GM18517 (cell line): ENCODE measurements at regions not wholly inside any gene's neighbourhood (a gene's known extent, or its start where the extent isn't known, plus 50 kb on each side); places are given as distances from the start of the nearest gene placed in this dataset.

Source experiments
- ATAC-seq: cut with Tn5 transposase; IDR thresholded peaks from one replicate; pipeline ENCODE4 v1.9.1; 2021; ENCODE audit warnings: mild to moderate bottlenecking, moderate library complexity; ENCODE audit not compliant: unreplicated experiment

DNA sequence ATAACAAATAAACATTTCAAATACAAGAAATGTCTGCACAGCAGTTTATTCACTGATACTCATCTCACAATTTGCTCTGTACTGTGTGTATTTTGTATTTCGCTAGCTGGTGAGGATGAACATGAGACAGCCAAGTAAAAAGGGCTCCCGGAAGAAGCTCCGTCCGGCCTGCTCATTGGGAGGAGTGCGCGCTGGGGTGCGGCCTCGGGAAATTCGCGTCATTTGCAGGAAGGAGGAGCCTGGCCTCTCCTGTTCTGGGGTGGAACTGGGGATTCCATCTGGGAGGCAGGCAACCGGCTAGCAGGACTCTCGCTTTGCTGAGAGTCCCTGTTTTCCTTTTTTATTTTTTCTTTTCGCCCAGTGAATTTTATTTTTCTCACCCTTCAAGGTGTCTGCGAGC, 368.4 kb upstream of the TMEM132C start:
- ATAC-seq: no peak

DNA sequence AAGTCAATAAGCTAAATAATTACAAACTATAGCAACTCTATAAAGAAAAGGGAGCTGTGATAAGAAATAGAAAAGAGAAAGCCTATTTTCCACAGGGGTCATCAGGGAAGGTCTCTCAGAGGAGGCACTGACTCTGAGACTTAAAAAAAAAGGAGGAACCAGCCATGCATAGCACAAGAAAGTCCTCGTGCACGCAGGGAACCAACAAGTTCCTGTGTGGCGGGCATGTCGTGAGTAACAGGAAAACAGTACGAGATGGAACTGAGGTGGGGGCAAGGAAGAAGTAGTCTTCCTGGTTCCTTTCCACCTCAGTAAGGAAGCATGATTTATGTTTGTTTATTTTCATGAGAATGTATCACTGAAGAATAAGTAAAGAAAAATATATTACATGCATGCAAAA, 367.0 kb upstream of the TMEM132C start:
- ATAC-seq: no peak

DNA sequence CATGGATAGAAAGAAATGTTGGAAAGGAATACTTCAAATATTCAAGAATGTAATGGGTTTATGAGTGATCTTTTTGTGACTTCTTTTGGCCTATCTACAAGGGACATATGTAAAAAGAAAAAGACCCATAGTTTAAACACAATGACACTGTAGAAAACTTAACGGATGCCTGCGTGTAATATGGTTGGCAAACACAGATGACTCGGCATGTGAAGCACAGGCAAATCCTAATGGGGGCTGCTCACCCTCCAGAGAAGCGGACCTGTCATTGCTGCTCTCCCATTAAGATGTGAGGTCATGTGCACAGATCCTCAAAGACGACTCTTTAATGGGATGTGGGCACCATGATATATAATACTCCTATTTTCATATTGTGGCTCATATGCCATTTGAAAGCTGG, 366.6 kb upstream of the TMEM132C start:
- no peak for ATAC-seq

DNA sequence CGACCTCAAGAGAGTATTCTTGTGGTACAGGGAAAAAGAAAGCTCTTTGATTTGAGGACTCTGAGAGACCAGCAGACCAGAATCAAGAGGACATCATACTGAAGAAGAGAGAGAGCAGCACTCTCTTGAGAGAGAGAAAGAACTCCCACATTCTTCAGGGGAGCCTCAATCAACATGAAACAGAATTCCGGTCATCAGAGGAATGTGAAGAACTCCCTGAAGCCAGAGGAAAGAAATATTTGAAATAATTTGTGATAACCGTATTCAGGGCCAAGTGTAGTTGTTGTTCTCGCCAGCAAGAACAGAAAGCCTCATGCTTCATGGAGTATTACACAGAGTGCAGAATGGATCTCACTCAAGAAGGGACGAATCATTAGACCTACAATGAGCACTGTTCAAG, 363.8 kb upstream of the TMEM132C start:
- no peak for ATAC-seq

DNA sequence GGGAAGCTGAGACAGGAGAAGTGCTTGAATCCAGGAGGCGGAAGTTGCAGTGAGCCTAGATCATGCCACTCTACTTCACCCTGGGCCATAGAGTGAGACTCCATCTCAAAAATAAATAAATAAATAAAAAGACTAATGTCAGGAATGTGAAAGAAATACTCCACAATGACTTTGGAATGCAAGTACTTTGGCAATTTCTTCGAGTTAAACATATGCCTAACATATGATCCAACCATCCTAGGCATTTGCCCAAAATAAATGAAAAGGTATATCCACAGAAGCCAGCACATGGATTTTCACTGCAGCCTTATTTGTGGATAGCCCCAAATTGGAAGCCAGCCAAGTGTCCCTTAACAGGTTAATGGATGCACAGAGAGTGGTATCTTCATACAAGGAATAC, 357.9 kb upstream of the TMEM132C start:
- ATAC-seq: no peak

DNA sequence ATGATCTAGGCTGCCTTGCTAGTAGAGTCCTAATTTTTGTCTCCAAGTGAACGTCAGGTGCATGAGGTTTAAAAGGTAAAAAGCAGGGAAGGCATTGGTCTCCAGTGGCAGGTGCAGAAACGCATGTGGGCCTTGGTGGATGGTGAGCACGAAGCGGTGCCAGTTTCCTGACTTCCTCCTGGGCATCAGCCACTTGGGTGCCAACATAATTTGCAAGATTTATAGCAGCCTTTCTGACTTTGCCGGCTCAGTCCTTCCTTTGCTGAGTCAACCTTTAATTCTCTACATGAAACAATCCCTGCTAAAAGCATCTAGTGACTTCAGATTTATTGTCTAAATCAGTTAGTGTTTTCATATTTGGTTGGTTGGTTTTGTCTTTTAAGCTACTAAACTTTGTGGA, 355.7 kb upstream of the TMEM132C start:
- no peak for ATAC-seq

DNA sequence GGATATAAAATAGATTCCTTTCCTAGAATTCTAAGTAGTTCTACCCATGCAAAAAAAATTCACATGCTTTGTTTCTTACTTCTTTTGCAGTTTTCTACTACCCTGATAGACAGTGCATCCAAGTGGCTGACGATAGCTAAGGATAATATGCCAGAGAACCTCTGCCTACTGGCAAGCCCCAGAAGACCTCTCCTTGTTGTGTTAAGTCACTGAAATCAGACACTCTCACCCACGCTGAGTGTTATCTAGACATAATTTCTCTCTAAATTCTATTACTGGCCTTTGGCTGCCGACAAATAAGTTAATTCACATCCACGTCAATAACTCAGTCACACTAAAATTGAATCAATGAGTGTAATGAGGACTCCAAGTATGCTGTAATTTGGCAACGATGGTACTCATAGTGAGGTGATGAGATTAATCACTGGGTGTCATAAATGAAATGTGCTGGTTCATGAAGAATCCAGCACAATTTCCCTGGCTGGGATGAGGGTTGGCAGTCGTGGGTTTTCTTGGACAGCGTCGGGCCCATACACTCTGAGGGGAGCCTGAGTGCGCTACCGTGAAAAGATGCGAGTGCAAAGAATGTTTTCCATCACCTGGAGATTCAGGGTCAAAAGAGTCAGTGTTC, 354.8 kb upstream of the TMEM132C start:
- no peak for ATAC-seq

DNA sequence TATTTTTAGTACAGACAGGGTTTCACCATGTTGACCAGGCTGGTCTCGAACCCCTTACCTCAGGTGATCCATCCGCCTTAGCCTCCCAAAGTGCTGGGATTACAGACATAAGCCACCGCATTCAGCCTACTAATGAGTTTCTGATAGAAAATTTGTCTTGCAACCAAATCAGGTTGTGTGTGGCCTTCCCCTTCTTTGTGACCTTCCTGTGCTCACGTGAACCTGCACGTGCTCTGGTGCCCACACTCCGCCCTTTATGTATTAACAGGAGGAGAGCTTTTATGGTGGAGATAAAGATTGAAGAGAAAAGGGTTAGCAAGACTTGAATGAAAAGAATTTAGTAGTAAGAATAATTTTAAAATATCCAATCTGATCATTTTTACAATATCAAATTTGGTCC, 343.5 kb upstream of the TMEM132C start:
- no peak for ATAC-seq

DNA sequence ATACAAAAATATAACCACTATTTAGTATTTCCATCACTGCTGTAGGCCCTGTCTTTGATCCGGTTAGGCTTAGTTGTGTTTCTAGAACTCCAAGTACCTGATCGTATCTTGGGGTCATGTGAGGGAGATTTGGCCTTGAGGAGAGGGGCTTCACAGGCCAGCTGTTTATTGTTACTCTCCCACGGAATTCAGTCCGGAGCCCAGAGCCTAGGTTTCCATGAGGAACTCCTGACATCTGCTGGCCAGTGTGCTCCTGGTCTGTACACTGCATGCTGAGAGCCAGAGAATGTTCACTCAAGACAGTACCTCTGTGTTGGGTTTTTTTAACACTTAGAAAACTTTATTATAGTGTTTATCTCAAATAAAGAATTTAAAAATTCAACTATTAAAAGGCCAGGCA, 341.0 kb upstream of the TMEM132C start:
- ATAC-seq: no peak

DNA sequence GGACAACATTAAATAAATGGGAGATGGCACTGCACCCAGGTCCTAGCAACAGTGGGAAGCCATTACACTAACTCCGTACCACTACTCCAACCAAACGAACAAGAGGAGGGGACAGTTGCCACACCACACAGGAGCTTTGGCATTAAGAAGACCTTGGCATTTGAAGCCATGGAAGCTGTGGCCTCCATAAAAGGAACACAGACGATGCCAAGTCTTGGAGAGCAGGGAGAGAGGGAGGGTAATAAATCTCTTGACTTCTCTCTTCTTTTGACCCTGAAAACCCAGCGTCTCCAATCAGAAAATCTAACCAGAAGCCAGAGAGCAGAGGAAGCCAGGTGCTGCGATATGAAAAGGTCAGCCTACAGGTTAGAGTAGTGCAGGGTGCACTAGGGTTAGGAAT, 338.8 kb upstream of the TMEM132C start:
- no peak for ATAC-seq

DNA sequence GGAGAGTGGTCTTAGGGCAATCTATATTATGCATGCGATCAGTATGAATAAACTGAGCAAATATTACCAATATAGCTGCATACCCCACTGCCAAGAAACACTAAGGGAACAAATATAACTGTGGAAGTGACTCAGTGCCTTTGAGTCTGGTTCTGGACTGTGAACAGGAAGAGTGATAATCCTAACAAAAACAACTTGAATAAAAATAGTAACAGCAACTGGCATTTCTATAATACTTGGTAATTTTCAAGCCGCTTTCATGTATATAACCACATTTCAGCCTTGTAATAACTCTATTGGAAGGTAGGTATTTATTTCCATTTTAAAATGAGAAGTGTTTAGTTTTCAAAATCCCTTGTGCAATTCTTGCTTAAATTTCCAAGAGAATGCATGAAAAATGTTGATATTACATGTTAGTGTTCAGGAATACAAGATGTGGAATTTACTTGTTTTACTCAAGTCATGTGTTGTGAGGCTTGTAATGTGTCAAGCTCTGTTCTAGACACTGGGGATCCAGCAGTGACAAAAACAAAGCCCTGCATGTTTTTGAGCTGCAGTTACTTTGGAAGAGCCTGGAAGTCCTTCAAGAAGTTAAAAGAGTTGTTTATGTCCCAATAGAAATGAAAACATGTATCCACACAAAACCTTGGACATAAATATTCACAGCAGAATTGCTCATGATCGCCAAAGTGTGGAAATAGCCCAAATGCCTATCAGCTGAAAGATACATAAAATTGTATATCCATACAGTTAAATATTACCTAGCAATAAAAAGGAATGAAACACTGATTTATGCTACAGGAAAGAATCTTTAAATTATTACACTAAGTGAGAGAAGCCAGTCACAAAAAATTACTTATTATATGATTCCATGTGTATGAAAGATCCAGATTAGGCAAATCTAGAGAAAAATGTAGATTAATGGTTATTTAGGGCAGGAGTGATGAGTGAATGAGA, 338.1 kb upstream of the TMEM132C start:
- no peak for ATAC-seq

DNA sequence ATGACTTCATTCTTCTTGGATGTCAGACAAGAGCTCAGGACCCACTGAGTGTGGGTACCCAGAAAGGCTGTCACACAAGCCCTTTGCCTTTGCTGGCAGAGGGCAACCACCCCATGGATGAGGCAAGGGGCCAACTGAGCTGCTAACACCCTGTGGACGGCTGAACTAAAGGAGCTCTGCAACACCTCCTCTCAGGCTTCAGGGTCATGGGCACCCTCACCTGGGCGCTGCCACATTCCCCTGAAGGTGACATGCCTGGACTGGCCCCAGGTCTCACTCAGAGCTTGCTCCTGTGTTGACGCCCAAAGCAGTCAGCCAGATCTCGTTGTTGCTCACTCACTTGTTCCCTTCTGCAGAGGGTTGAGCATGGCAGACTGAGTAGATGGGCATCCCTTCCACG, 336.8 kb upstream of the TMEM132C start:
- no peak for ATAC-seq

DNA sequence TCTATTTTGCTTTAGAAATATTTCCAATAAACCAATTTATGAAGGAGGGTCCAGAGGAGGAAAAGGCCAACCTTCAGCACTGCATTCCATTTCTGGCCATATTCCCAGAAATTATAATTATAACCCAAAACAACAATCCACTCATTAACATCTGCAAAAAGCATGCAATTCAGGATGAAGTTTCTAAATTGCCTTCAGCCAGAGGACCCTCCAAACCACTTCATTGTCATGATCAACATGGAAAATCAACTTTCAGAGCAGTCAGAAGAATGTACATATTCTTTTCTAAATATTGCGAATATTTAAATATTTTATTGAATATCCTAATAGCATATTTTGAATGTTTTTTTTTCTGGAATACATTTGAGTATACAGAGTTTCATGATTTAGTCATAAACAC, 332.6 kb upstream of the TMEM132C start:
- ATAC-seq: no peak

DNA sequence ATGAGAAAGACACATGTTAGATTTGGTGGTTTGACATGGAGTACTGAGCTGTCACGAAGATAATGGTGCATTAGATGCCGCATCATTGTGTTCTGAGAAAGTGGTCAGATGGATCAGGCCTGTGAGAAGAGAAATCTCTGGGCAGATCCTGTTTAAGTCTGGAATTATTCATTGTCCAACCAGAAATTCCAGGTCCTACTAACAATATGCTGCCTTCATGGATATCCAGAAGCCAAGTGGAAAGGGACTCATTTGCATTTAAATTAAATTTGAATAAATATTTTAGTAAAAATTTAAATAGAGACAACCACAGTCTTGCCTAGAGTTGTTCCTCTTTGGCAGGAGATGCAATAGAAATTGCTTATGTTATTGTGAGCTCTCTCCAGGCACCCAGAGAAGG, 330.5 kb upstream of the TMEM132C start:
- ATAC-seq: no peak

DNA sequence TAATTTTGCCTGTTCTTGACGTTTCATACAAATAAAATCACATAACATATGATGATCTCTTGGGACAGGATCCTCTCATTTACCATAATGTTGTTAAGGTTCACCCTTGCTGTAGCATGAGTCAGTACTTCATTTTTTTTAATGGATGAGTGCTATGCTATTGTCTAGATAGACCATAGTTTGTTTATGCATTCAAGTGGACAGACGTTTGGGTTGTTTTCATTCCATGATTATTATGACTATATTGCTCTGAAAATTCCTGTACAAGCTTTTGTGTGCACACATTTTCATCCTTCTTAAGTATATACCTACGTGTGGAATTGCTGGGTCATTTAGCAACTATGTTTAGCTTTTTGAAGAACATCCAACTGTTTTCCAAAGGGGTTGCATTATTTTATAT, 325.6 kb upstream of the TMEM132C start:
- ATAC-seq: no peak

DNA sequence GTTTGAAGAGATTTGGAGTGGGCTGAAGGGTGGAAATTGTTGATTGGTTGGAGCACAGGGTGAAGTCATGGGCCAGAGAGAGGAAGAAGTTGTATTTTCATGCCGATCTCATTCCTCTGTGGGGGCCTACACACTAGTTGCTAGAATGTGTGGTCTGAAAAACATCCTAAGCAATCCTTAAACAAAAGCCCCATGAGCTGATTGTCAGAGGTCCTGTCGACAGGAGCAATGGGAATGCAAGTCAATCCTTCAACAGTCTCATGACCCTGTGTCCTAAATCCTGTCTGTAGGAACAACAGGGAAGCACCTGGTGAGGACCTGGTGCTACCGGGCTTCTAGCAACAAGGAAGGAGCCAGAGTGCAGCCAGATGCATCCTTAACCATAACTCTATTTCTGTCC, 324.0 kb upstream of the TMEM132C start:
- ATAC-seq: no peak

DNA sequence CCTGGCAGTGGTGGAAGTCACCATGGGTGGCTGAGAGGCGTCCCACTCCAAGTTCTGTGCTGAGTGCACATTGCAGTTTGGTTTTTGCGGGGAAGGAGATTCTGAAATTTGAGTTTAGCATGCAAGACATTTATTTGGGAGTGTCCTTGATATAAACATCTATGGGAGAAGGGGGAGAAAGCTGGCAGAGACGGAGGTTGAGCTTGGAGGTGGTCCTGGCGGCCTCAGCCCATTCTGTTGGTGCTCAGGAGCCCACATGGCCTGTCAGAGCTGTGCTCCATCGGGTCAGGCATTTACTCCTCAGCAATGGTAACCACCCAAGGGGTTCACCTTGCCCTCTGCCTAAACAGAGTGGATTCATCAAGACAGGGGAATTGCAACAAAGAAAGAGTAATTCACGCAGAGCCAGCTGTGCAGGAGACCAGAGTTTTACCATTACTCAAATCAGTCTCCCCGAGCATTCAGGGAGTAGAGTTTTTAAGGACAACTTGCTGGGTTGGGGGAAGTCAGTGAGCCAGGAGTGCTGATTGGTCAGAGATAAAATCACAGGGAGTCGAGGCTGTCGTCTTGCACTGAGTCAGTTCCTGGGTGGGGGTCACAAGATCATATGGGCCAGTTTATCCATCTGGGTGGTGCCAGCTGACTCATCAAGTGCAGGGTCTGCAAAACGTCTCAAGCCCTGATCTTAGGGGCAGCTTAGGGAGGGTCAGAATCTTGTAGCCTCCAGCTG, 323.3 kb upstream of the TMEM132C start:
- ATAC-seq: no peak

DNA sequence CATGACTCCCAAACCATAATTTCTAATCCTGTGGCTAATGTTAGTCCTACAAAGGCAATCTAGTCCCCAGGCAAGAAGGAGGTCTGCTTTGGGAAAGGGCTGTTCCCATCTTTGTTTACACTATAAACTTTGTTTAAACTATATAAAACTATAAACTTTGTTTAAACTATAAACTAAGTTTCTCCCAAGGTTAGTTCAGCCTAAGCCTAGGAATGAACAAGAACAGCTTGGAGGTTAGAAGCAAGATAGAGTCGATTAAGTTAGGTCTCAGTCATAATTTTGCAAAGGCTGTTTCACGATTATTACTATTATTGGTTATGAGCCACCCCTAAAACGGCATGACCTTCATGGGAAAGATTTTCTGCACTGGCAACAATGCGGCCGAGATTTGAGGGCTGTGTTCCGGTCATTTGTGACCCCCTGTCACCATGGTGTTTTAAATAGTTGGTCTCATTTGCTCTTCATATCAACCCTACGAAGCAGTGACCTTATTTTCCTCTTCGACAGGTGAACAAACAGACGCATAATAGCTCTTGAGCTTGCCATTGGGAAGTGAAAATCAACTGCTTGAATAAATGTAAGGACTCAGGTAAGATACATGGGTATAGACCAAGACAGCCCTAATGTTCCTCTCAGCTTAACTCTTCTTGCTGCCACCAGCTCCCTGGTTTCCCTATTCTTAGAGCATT, 322.6 kb upstream of the TMEM132C start:
- no peak for ATAC-seq

DNA sequence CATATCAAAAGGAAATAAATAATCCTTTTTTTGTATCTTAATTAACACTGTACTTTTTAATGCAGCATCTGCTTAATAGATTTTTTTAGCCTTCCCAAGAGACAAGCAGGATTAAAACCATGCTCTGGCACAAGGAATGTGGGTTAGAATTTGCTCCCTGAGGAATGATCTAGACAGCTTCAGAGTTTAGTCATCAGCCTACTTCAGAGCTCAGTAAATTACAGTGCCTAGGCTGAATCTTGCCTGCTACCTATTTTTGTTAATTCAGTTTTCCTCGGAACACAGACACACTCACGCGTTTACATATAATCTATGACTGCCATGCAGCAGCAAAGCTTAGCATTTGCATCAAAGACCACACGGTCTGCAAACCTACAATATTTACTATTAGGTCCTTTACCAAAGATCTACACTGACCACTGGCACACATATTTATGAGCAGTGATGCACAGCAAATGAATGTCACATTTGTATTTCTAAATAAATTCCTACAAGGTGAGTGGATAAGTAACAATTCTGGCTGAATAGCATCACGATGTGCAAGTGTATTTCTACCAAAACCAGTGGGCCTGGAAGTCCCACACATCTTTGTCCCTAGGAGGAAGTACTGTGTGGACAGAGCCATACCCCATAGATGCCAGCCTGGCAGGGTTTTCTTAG, 309.8 kb upstream of the TMEM132C start:
- no peak for ATAC-seq

DNA sequence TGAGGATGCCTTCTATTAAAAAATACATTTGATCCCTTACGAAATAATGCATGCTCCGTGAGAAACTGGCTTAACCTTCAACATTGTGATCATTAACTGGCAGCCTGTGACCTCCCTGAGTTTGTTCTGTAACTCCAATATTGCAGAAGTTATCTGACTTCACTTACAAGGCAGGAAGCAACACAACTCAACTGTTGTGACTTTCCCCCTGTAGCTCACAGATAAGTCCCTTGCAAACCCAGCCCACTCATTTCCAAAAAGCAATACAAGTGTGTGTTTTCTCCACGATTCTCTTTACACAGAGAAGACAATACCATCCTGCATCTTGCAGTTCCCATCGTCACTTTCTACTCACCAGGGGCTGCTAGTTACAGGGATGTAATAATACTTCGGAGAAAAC, 304.7 kb upstream of the TMEM132C start:
- no peak for ATAC-seq

DNA sequence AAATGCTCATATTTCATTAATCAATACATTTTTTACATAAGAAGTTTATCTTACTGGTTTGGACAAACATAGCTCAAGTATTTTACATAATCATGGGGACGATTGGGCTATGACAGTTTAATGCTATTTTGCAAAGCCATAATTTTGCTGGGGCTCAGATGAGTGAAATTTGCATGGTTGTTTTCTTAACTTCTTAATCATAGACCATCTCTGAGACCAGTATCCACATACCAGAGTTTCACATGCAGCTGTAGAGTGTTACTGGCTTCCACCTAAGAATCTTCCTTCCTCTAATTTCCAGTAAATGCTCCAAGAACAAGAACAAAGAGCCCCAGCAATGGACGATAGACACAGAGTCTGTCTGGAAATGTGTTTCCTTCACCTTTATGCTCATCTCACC, 303.0 kb upstream of the TMEM132C start:
- ATAC-seq: no peak
